Right forelimb (tissue), 1 donor: ENCODE measurements at regions not wholly inside any gene's neighbourhood (a gene's known extent, or its start where the extent isn't known, plus 50 kb on each side); places are given as distances from the start of the nearest gene placed in this dataset.
A peak's percentile ranks its signal among the peaks of the same experiment; 100 is the strongest.
"Not testable (repeated sequence)": the region's sequence is repeated elsewhere in the genome, so short reads cannot be mapped to it uniquely, and the experiment has no call there.

Experiments used
- DNase-seq: peaks from one replicate; pipeline ENCODE4 v3.0.0-alpha.2; 2018

GRCh38 chr5:87781976-87782375, 369.2 kb upstream of the CCNH start:
- no peak for DNase-seq

DNA sequence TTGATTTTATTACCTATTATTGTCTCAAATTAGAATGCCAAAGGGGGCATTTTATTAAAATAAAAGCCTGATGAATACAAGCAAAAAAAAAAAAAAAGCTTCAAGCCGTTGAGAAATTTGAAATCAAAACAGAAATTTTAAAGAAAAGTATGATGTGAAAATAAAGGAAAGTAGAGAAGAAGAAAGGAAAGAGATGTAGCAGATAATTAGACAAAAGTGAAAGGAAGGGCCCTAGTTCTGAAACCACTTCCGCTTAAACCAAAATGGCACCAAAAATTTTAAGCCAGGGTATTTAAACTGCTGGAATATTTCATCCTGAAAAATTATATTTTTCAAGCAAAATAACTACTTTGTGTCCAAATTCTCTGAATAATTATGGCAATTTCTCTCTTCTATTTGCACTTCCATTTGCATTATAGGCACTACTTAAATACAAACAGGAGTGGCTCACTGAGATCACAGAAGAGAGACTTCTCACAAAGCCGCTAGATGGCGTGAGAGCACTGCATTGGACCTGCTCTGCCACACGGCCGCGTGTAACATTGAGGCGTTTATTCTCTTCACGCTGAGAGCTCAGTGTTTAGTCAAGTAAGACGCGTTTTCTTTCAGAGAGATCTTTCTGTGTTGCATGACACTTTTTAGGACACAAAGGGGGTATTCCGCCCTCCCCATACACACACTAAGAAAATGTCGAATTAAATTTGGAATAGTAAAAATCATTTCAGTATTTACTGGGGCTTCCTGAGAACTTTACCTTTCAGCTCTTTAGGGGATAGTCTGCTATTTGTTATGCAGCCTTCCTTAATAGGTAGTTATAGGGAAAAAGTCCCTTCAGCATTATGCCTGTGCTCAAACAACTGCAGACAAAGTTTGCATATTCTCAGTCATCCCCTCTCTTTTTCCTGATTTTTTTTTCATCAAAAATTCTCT, 368.4 kb upstream of the CCNH start:
- DNase-seq: peak; percentile 83

DNA sequence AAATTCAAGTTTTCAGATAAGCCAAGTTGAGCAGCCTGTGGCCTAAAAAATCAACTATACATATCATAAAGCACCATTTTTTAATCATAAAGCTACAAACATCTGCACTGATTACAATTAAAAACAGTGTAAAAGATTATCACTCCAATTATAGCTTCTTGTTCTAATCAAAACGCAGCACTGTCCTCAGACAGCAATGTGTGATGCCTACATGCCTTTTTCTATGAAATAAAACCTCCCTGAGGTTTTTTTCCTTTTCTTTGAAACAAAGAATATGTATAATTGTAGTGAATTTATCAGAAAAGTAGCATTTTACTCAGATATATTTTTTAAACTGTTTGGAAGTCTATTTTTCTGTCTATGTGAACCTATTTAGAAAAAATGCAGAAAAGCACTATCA, 366.1 kb upstream of the CCNH start:
- DNase-seq: no peak

- DNase-seq: no peak
Measured at GRCh38 chr5:87777877-87778276, 365.1 kb upstream of the CCNH start.

DNA sequence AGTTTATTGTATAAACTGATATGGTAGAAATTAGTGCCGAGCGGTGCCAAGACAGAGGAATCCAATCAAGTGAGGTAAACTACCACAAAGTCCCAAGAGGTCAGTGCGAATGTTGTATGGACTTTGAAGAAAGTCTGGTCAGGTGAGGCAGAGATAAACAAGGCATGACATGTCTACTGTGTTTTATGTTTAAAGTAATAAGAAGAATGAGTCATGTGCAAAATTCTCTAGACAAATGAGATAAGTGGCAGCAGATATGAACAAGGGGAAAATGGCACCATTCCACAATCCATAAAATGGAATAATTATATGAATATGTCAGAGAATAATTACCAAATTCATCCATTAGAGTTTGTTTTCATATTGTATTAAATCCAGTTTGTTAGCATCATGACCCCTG, 364.1 kb upstream of the CCNH start:
- no peak for DNase-seq

DNA sequence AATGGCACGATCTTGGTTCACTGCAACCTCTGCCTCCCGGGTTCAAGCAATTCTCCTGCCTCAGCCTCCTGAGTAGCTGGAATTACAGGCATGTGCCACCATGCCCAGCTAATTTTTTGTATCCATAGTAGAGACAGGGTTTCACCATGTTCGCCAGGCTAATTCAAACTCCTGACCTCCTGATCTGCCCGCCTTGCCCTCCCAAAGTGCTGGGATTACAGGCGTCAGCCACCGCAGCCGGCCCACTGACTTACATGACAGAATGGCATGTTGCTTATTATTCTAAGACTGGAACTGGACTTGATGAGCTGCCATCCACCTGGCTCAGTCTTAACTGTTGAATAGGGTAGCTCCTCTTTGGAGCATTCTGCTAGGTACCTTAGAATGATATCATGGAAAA, 363.6 kb upstream of the CCNH start:
- not testable (repeated sequence) for DNase-seq

GRCh38 chr5:87775228-87775627, 362.5 kb upstream of the CCNH start:
- DNase-seq: no peak

- no peak for DNase-seq
Measured at GRCh38 chr5:87774804-87775203, 362.1 kb upstream of the CCNH start.

DNA sequence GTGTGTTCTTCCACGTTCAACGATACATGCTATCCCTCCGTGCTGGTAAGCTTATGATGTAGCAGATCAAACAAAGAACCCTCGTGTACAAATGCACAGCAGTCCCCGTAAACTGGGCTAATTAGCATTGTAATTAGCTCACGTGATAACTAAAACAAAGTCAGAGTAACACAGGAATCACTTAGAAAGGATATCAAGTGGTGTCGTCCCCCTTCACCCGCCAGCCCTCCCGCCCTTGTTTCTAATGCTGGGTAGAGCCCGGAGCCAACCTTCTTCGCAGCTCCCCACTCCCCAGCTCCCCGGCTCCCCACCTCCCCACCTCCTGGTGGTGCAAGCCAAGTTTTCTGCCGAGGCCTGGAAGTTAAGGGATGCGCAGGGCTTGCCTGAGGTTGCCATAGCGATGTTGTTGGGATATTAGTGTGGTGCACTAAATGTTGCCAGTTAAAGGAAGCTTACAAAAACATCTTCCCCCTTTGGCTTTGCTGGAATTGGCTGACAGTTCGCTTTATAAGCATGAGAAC, 357.9 kb upstream of the CCNH start:
- no peak for DNase-seq

DNA sequence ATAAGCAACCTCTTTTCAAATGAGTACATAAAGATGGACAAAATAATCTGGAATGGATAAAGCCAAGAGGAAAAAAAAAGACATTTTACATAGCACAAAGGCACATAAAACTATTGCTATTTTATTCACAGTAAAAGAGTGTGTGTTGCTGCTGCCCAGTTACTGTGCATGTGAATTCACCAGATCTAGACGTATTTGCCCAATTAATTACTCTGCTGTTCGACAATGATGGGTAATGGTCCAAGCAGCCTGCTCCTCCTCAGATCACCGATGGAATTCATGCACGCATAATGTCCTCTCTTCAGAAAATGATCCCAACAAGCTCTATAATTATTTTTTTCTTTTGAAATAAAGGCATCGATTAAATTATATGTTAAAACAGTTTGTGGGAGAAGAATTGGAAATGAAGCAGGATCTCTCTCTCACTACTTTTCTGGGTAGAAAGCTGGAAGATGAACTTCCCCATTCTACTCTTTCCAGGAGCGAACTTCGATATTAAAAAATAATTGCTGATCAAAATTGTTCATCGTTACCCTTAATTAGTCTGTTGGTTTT, 357.4 kb upstream of the CCNH start:
- no peak for DNase-seq

- no peak for DNase-seq
Measured at GRCh38 chr5:87769157-87769556, 356.4 kb upstream of the CCNH start.

DNA sequence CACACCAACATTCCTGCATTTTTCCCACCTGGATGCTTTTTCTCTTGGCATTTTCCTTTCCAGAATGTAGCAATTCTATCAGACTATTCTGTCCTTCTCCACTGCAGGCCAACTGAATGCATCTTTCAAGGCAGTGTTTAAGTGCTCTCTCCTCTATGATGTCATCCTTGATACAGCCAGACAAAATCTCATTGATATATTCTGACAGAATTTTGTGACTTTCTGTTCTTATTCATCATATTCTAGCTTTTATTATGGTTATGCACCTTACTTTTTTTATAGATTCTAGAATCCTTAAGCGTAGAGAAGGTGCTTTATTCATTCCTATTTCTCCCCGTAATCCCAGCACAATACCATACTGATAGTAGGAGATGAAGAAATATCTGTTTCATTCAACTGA, 355.5 kb upstream of the CCNH start:
- DNase-seq: no peak

DNA sequence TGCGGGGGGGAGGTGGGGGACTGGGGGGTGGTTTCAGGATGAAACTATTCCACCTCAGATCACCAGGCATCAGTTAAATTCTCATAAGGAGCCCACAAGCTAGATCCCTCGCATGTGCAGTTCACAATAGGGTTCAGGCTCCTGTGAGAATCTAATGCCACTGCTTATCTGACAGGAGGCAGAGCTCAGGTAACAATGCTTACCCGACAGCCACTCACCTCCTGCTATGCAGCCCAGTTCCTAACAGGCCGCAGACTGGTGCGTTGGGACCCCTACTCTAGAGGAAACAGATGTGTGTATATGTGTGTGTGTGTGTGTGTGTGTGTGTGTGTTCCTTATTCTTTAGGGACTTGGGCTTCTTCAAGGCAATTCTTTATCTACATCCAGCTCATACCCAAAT, 352.3 kb upstream of the CCNH start:
- no peak for DNase-seq

DNA sequence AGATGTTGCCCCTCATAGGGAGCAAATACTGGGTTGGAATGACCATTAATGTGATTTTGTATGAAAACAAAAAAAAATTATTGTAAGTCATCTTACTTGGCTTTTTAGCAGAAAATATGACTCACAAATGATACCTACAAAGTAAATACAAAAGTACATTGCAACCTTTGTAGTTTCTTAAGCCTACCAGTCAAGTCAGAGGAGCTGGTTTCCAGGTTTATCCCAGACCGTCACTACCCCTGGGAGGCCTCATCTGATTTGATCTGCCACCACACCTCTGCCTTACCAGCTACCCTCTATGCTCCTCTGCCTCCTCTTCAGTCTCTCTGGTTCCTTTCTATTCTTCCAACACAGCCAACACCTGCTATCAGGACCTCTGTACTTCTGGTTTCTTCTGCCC, 349.9 kb upstream of the CCNH start:
- no peak for DNase-seq

DNA sequence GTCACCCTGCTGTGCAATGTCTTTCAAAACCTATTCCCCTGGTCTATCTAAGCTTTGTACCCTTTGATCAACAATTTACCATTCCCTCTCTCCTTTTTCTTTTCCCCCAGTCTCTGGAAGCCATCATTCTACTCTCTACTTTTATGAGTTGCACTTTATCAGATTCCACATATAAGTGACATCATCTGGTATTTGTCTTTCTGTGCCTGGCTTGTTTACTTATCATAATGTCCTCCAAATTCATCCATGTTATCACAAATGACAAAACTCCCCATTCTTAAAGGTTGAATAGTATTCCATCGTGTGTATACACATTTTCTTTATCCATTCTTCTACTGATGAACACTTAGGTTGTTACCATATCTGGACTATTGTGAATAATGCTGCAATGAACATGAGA, 344.2 kb upstream of the CCNH start:
- no peak for DNase-seq

DNA sequence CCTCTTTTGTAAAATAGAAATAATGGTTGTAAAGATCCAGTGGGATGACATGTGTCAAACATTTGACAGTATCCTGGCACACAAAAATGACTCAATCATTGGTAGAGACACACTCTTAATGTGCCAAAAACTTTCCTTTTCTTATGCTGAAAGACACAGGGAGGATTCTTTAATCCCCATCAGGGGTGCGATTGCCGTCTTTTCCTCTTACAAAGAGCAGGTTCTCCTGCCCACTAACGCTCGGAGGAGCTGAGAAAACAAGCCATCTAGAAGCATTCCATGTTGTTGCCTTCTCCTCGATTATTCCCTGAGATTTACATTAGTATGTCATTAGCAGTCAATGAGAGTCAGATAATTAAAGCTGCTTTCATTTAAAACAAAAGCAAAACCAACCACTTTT, 342.6 kb upstream of the CCNH start:
- no peak for DNase-seq

GRCh38 chr5:87754009-87754757, 341.5 kb upstream of the CCNH start:
- DNase-seq: no peak

GRCh38 chr5:87752362-87752761, 339.6 kb upstream of the CCNH start:
- DNase-seq: no peak

GRCh38 chr5:87751824-87752223, 339.1 kb upstream of the CCNH start:
- no peak for DNase-seq

DNA sequence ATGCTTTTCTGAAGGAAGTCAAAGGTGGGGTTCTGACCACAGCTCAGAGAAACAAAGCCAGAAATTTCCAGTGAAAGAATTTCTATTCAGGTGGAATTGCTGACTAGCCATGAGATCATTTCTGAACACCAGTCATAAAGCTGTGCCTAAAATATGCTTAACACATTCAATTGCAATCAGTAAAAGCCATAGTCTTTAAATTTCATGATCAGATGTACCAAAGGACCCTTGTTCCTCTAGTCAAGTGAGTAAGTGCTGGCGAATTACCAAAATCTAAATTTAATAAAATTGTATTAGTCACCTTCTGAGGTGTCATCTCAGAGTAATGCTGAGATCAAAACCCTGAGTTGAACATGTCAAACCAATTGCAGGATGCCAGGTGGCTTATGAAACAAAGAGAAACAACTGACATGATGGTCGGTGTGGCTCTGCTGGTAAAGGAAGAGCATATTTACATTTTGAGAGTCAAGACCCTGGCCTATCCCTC, 334.2 kb upstream of the CCNH start:
- DNase-seq: no peak

- DNase-seq: no peak
Measured at GRCh38 chr5:87746341-87746740, 333.6 kb upstream of the CCNH start.

GRCh38 chr5:87741881-87742280, 329.2 kb upstream of the CCNH start:
- no peak for DNase-seq

- no peak for DNase-seq
Measured at GRCh38 chr5:87735923-87736322, 323.2 kb upstream of the CCNH start.

DNA sequence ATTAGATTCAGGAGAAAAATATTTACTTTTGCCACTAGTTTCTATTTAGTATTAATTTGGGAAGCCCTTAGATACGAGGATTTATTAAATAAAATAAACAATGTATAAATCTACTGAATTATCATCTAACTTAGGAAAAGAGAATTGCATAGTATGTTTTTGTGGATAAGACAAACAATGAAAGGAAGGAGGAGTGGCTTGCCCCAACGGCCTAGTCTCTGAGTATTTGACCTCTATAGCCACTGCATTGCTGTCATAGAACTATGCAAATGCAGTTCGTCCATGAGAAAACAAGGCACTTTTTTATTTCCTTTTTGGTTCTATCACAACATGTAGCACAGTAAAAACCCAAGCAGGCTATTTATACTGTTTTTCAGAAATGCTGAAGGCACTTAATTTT, 321.2 kb upstream of the CCNH start:
- DNase-seq: no peak
